GM23338 (cell line): ENCODE measurements at regions not wholly inside any gene's neighbourhood (a gene's known extent, or its start where the extent isn't known, plus 50 kb on each side); places are given as distances from the start of the nearest gene placed in this dataset.

Source experiments
- ATAC-seq: fragments of 200-7000 bp; cut with Tn5 transposase; 3 replicates; pipeline ENCODE4 v1.9.1; 2020
- DNase-seq: peaks from one replicate; pipeline ENCODE4 v3.0.0-alpha.2; 2015; ENCODE audit warnings: low spot score
- H2AFZ ChIP-seq: fragments of 200-600 bp; sonication (generic); 2 replicates; pipeline ENCODE4 v1.8.0; 2016; ENCODE audit warnings: antibody characterized with exemption, mild to moderate bottlenecking, moderate library complexity
- H3F3A ChIP-seq: fragments of 200-600 bp; sonication (generic); replicated peaks from 2 replicates; pipeline ENCODE4 v1.8.0; 2017; ENCODE audit warnings: antibody characterized with exemption, mixed run types, low read depth
- H3K27ac ChIP-seq: fragments of 200-600 bp; sonication (generic); 2 replicates; pipeline ENCODE4 v1.6.1; 2016; ENCODE audit warnings: low read depth
- H3K27me3 ChIP-seq: fragments of 200-600 bp; sonication (generic); 2 replicates; pipeline ENCODE4 v1.8.0; 2016; ENCODE audit warnings: mild to moderate bottlenecking, mixed run types, moderate library complexity; ENCODE audit not compliant: insufficient read depth
- H3K36me3 ChIP-seq: fragments of 200-600 bp; sonication (generic); 2 replicates; pipeline ENCODE4 v1.8.0; 2016; ENCODE audit warnings: mild to moderate bottlenecking; ENCODE audit not compliant: insufficient read depth
- H3K4me1 ChIP-seq: fragments of 200-600 bp; sonication (generic); 2 replicates; pipeline ENCODE4 v1.8.0; 2016; ENCODE audit warnings: mild to moderate bottlenecking, moderate library complexity; ENCODE audit not compliant: insufficient read depth
- H3K4me2 ChIP-seq: fragments of 200-600 bp; sonication (generic); 2 replicates; pipeline ENCODE4 v1.7.1; 2017; ENCODE audit warnings: mixed run types
- H3K4me3 ChIP-seq: fragments of 200-600 bp; sonication (generic); 2 replicates; pipeline ENCODE4 v1.6.1; 2016; ENCODE audit warnings: mixed run types
- H3K79me2 ChIP-seq: fragments of 200-600 bp; sonication (generic); replicated peaks from 2 replicates; pipeline ENCODE4 v1.8.0; 2017; ENCODE audit warnings: mild to moderate bottlenecking; ENCODE audit not compliant: insufficient read depth
- H3K9me2 ChIP-seq: fragments of 200-600 bp; sonication (generic); 2 replicates; pipeline ENCODE4 v1.8.0; 2017; ENCODE audit not compliant: insufficient read depth
- H4K20me1 ChIP-seq: fragments of 200-600 bp; sonication (generic); replicated peaks from 2 replicates; pipeline ENCODE4 v1.8.0; 2017; ENCODE audit warnings: mild to moderate bottlenecking; ENCODE audit not compliant: insufficient read depth
- H3K27ac Mint-ChIP-seq: 2 replicates; pipeline ENCODE4 v1.8.0; 2020; ENCODE audit warnings: inconsistent platforms, mild to moderate bottlenecking, moderate library complexity, mixed read lengths
- H3K27me3 Mint-ChIP-seq: 3 replicates; pipeline ENCODE4 v1.8.0; 2022; ENCODE audit warnings: low read depth, mild to moderate bottlenecking, moderate library complexity, mixed read lengths, inconsistent platforms; ENCODE audit not compliant: insufficient read depth, poor library complexity
- H3K36me3 Mint-ChIP-seq: 3 replicates; pipeline ENCODE4 v1.8.0; 2021; ENCODE audit warnings: low read depth, mild to moderate bottlenecking, inconsistent platforms, moderate library complexity, mixed read lengths
- H3K4me1 Mint-ChIP-seq: 3 replicates; pipeline ENCODE4 v1.8.0; 2020; ENCODE audit warnings: mild to moderate bottlenecking, inconsistent platforms, mixed read lengths
- H3K4me3 Mint-ChIP-seq: 3 replicates; pipeline ENCODE4 v1.8.0; 2021; ENCODE audit warnings: moderate library complexity, mild to moderate bottlenecking, inconsistent platforms, mixed read lengths
- H3K9me3 Mint-ChIP-seq: 3 replicates; pipeline ENCODE4 v1.8.0; 2020; ENCODE audit warnings: moderate library complexity, mild to moderate bottlenecking, inconsistent platforms, mixed read lengths
- CREB1 ChIP-seq: fragments of 250-450 bp; sonication (Bioruptor Pico); IDR thresholded peaks from 2 replicates; pipeline ENCODE4 v1.5.0; 2020; ENCODE audit warnings: low read depth, mild to moderate bottlenecking, moderate library complexity
- EZH2 ChIP-seq: fragments of 200-600 bp; sonication (generic); IDR thresholded peaks from one replicate; pipeline ENCODE4 v1.8.0; 2017; ENCODE audit warnings: antibody characterized with exemption, mild to moderate bottlenecking, low read depth; ENCODE audit not compliant: unreplicated experiment
- EZH2phosphoT487 ChIP-seq: fragments of 200-600 bp; sonication (generic); IDR thresholded peaks from one replicate; pipeline ENCODE4 v1.8.1; 2018; ENCODE audit warnings: antibody characterized with exemption; ENCODE audit not compliant: unreplicated experiment
- JUNB ChIP-seq: IDR thresholded peaks from one replicate; pipeline ENCODE4 v1.6.1; 2016; ENCODE audit warnings: antibody characterized with exemption; ENCODE audit not compliant: unreplicated experiment
- POLR2AphosphoS5 ChIP-seq: IDR thresholded peaks from 2 replicates; pipeline ENCODE4 v1.6.1; 2016; ENCODE audit warnings: antibody characterized with exemption, low read depth
- STAT1 ChIP-seq: IDR thresholded peaks from one replicate; pipeline ENCODE4 v1.6.1; 2016; ENCODE audit warnings: antibody characterized with exemption; ENCODE audit not compliant: unreplicated experiment
- ZNF331 ChIP-seq: fragments of 250-450 bp; sonication (Bioruptor Pico); IDR thresholded peaks from 2 replicates; pipeline ENCODE4 v1.5.0; 2020; ENCODE audit warnings: low read depth, mild to moderate bottlenecking, moderate library complexity
- TF ChIP-seq, protein P1 (sequence below): IDR thresholded peaks from 2 replicates; pipeline ENCODE4 v1.6.1; 2016; ENCODE audit warnings: antibody characterized with exemption
- TF ChIP-seq, protein P2 (sequence below): IDR thresholded peaks from one replicate; pipeline ENCODE4 v1.6.1; 2018; ENCODE audit warnings: antibody characterized with exemption; ENCODE audit not compliant: unreplicated experiment
- TF ChIP-seq, protein P3 (sequence below): fragments of 250-450 bp; sonication (Bioruptor Pico); IDR thresholded peaks from 2 replicates; pipeline ENCODE4 v1.5.0; 2020; ENCODE audit warnings: mild to moderate bottlenecking, moderate library complexity

DNA sequence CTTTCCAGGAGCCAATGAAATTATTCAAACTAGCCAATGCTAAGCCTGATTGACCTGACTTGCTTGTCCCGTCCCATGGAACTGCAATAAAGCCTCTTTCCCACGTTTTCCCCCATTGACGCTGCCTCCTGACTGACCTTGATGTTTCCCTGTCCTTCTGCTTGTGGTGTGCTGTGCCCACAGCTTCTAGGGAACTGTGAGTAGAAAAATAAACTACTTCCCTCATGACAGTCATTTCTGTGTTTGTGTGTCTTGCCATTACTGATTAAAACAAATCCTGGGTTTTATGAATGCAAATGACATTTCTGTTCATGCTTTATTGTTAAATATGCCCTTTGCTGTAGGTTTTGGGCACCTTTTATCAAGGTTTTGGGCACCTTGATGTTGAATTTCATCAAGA is 91.3 kb upstream of the ABI1 start:
- no peaks in the 10 kb centered on the region for H3K9me2 ChIP-seq
- peaks cover 10% of the 10 kb centered on the region for H3K9me3 Mint-ChIP-seq
- H3K27ac Mint-ChIP-seq, result no peak overlapping the region
- H3K36me3 Mint-ChIP-seq, result 0 out of 3 replicates have a peak, but pooled peaks cover 4% of the 10 kb centered on the region
- no peak overlapping the region for H3K27ac ChIP-seq
- no peak overlapping the region for H3K4me3 ChIP-seq
- H3K4me3 Mint-ChIP-seq, result no peak overlapping the region
- H4K20me1 ChIP-seq, result no peaks in the 10 kb centered on the region
- H2AFZ ChIP-seq, result no peak overlapping the region
- H3F3A ChIP-seq, result no peaks in the 10 kb centered on the region
- no peaks in the 10 kb centered on the region for H3K27me3 ChIP-seq
- no peaks in the 10 kb centered on the region for H3K4me1 Mint-ChIP-seq
- ATAC-seq (no peak), DNase-seq (no peak)
- no peaks in the 10 kb centered on the region for H3K36me3 ChIP-seq
- H3K4me1 ChIP-seq, result no peaks in the 10 kb centered on the region
- no peak overlapping the region for H3K4me2 ChIP-seq
- no peaks in the 10 kb centered on the region for H3K79me2 ChIP-seq
- peaks cover 2% of the 10 kb centered on the region for H3K27me3 Mint-ChIP-seq
- TF ChIP-seq, protein P1, sequence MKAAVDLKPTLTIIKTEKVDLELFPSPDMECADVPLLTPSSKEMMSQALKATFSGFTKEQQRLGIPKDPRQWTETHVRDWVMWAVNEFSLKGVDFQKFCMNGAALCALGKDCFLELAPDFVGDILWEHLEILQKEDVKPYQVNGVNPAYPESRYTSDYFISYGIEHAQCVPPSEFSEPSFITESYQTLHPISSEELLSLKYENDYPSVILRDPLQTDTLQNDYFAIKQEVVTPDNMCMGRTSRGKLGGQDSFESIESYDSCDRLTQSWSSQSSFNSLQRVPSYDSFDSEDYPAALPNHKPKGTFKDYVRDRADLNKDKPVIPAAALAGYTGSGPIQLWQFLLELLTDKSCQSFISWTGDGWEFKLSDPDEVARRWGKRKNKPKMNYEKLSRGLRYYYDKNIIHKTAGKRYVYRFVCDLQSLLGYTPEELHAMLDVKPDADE, result no peak
- TF ChIP-seq EZH2phosphoT487, result no peak
- TF ChIP-seq JUNB, result no peak
- no peak for TF ChIP-seq EZH2
- TF ChIP-seq POLR2AphosphoS5, result no peak
- TF ChIP-seq ZNF331, result no peak
- no peak for TF ChIP-seq CREB1 (CRISPR knock-in tag)
- TF ChIP-seq, protein P2, sequence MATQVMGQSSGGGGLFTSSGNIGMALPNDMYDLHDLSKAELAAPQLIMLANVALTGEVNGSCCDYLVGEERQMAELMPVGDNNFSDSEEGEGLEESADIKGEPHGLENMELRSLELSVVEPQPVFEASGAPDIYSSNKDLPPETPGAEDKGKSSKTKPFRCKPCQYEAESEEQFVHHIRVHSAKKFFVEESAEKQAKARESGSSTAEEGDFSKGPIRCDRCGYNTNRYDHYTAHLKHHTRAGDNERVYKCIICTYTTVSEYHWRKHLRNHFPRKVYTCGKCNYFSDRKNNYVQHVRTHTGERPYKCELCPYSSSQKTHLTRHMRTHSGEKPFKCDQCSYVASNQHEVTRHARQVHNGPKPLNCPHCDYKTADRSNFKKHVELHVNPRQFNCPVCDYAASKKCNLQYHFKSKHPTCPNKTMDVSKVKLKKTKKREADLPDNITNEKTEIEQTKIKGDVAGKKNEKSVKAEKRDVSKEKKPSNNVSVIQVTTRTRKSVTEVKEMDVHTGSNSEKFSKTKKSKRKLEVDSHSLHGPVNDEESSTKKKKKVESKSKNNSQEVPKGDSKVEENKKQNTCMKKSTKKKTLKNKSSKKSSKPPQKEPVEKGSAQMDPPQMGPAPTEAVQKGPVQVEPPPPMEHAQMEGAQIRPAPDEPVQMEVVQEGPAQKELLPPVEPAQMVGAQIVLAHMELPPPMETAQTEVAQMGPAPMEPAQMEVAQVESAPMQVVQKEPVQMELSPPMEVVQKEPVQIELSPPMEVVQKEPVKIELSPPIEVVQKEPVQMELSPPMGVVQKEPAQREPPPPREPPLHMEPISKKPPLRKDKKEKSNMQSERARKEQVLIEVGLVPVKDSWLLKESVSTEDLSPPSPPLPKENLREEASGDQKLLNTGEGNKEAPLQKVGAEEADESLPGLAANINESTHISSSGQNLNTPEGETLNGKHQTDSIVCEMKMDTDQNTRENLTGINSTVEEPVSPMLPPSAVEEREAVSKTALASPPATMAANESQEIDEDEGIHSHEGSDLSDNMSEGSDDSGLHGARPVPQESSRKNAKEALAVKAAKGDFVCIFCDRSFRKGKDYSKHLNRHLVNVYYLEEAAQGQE, result no peak
- no peak for TF ChIP-seq STAT1
- TF ChIP-seq, protein P3, sequence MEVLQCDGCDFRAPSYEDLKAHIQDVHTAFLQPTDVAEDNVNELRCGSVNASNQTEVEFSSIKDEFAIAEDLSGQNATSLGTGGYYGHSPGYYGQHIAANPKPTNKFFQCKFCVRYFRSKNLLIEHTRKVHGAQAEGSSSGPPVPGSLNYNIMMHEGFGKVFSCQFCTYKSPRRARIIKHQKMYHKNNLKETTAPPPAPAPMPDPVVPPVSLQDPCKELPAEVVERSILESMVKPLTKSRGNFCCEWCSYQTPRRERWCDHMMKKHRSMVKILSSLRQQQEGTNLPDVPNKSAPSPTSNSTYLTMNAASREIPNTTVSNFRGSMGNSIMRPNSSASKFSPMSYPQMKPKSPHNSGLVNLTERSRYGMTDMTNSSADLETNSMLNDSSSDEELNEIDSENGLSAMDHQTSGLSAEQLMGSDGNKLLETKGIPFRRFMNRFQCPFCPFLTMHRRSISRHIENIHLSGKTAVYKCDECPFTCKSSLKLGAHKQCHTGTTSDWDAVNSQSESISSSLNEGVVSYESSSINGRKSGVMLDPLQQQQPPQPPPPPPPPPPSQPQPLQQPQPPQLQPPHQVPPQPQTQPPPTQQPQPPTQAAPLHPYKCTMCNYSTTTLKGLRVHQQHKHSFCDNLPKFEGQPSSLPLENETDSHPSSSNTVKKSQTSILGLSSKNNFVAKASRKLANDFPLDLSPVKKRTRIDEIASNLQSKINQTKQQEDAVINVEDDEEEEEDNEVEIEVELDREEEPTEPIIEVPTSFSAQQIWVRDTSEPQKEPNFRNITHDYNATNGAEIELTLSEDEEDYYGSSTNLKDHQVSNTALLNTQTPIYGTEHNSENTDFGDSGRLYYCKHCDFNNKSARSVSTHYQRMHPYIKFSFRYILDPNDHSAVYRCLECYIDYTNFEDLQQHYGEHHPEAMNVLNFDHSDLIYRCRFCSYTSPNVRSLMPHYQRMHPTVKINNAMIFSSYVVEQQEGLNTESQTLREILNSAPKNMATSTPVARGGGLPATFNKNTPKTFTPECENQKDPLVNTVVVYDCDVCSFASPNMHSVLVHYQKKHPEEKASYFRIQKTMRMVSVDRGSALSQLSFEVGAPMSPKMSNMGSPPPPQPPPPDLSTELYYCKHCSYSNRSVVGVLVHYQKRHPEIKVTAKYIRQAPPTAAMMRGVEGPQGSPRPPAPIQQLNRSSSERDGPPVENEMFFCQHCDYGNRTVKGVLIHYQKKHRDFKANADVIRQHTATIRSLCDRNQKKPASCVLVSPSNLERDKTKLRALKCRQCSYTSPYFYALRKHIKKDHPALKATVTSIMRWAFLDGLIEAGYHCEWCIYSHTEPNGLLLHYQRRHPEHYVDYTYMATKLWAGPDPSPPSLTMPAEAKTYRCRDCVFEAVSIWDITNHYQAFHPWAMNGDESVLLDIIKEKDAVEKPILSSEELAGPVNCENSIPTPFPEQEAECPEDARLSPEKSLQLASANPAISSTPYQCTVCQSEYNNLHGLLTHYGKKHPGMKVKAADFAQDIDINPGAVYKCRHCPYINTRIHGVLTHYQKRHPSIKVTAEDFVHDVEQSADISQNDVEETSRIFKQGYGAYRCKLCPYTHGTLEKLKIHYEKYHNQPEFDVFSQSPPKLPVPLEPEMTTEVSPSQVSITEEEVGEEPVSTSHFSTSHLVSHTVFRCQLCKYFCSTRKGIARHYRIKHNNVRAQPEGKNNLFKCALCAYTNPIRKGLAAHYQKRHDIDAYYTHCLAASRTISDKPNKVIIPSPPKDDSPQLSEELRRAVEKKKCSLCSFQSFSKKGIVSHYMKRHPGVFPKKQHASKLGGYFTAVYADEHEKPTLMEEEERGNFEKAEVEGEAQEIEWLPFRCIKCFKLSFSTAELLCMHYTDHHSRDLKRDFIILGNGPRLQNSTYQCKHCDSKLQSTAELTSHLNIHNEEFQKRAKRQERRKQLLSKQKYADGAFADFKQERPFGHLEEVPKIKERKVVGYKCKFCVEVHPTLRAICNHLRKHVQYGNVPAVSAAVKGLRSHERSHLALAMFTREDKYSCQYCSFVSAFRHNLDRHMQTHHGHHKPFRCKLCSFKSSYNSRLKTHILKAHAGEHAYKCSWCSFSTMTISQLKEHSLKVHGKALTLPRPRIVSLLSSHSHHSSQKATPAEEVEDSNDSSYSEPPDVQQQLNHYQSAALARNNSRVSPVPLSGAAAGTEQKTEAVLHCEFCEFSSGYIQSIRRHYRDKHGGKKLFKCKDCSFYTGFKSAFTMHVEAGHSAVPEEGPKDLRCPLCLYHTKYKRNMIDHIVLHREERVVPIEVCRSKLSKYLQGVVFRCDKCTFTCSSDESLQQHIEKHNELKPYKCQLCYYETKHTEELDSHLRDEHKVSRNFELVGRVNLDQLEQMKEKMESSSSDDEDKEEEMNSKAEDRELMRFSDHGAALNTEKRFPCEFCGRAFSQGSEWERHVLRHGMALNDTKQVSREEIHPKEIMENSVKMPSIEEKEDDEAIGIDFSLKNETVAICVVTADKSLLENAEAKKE (CRISPR knock-in tag), result no peak
